VCaP (cell line): ENCODE measurements at regions not wholly inside any gene's neighbourhood (a gene's known extent, or its start where the extent isn't known, plus 50 kb on each side); places are given as distances from the start of the nearest gene placed in this dataset.
"Not testable (repeated sequence)": the region's sequence is repeated elsewhere in the genome, so short reads cannot be mapped to it uniquely, and the experiment has no call there.

Source experiments
- H3K27ac ChIP-seq: fragments of 450-650 bp; 2 replicates; pipeline ENCODE4 v1.5.1; 2017
- CTCF ChIP-seq: fragments of 450-650 bp; conservative IDR thresholded peaks from 2 replicates; pipeline ENCODE4 v1.5.1; 2017; ENCODE audit warnings: mild to moderate bottlenecking, moderate library complexity

GRCh38 chr1:188825471-188825870 is 1652.2 kb downstream of the BRINP3 start:
- TF ChIP-seq CTCF: no peak
- H3K27ac ChIP-seq: no peak overlapping the region

GRCh38 chr1:188826800-188827199 is 1650.9 kb downstream of the BRINP3 start:
- no peak overlapping the region for H3K27ac ChIP-seq
- TF ChIP-seq CTCF: no peak

- no peak for TF ChIP-seq CTCF
Measured at GRCh38 chr1:188827400-188827799, 1650.3 kb downstream of the BRINP3 start.

GRCh38 chr1:188841111-188841696 is 1636.5 kb downstream of the BRINP3 start:
- not testable (repeated sequence) for H3K27ac ChIP-seq

More at GRCh38 chr1:188827400-188827799, 1650.3 kb downstream of the BRINP3 start:
- no peak overlapping the region for H3K27ac ChIP-seq

- H3K27ac ChIP-seq: no peak overlapping the region
- TF ChIP-seq CTCF: no peak
Measured at GRCh38 chr1:188846468-188846867, 1631.2 kb downstream of the BRINP3 start.

GRCh38 chr1:188857526-188858087 is 1620.1 kb downstream of the BRINP3 start:
- H3K27ac ChIP-seq: no peak overlapping the region
- no peak for TF ChIP-seq CTCF

GRCh38 chr1:188867614-188868013 is 1610.0 kb downstream of the BRINP3 start:
- H3K27ac ChIP-seq: no peak overlapping the region
- TF ChIP-seq CTCF: no peak

- H3K27ac ChIP-seq: no peak overlapping the region
- TF ChIP-seq CTCF: no peak
Measured at GRCh38 chr1:188871164-188871563, 1606.5 kb downstream of the BRINP3 start.
